GM21786 (cell line): ENCODE measurements at regions not wholly inside any gene's neighbourhood (a gene's known extent, or its start where the extent isn't known, plus 50 kb on each side); places are given as distances from the start of the nearest gene placed in this dataset.

Experiments used
- ATAC-seq: cut with Tn5 transposase; IDR thresholded peaks from one replicate; pipeline ENCODE4 v1.9.1; 2021; ENCODE audit not compliant: unreplicated experiment

GRCh38 chr11:11081288-11081687 is 223.4 kb upstream of the ZBED5 start:
- ATAC-seq = no peak

DNA sequence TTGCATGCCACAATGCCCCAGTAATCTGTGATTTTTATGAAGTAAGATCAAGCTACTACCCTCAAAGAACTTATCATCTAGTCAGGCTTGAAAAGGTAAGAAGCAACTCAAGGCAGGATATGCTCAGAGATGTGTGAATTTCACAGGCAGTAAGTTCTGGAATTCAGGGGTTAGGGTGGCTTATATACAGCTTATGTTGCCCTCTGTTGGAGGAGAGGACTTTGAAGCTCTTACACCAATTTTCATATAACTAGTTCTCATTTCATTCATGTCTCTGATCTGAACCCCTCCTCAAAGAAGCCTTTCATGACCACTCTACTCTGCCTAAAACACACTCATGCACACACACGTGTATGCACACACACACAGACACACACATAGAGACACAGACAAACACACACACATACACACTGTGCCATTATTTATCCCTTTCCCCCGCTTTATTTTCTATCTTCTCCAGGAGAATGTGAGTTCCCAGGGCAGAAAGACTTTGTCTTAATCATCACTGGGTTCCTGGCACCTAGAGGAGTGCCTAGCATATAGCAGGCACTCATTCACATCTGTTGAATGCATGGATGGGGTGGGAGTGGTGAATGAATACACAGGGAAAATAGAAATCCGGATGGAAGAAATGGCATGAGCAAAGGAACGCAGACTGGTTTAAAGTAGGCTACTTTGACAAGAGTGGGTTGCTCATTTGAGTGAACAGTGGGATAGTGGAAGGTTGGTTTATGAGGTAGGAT is 220.7 kb upstream of the ZBED5 start:
- ATAC-seq = no peak

DNA sequence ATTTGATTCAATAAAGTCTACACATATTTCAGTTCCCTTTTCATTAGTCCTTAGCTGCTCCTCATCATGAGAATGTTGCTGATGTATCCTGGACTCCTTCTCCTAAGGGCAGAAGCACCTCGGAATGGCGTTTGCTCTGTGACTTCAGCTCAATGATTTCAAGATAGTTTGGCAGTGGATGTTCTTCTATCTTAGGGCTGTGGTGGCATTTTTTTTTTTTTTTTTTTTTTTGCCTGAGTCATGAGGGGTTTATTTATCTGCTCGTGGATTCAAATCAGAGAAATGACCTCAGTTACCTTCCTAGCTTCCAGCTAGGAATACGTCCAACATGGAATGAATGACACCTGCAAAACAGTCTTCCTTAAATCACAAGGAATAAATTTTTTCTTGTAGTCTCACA is 220.0 kb upstream of the ZBED5 start:
- ATAC-seq = no peak

DNA sequence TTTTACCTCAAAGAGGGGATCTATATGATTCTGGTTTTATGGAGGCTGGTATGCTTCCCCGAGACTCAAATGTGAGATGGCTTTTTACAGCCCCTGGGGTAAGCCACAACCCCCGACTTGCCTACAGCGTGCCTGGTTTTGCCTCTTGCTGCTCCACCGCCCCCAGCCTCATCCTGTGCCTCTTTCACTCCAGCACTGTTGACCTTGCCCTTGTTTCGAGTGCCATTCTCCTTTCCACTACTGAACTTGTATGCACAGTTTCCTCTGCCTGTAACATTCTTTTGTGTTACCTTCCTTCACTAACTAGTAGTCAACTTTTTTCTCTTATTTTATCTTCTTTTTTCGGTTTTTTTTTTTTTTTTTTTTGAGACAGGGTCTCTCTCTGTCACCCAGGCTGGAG is 219.0 kb upstream of the ZBED5 start:
- no peak for ATAC-seq

- no peak for ATAC-seq
These were observed 218.4 kb upstream of the ZBED5 start for GRCh38 chr11:11076276-11076675.

DNA sequence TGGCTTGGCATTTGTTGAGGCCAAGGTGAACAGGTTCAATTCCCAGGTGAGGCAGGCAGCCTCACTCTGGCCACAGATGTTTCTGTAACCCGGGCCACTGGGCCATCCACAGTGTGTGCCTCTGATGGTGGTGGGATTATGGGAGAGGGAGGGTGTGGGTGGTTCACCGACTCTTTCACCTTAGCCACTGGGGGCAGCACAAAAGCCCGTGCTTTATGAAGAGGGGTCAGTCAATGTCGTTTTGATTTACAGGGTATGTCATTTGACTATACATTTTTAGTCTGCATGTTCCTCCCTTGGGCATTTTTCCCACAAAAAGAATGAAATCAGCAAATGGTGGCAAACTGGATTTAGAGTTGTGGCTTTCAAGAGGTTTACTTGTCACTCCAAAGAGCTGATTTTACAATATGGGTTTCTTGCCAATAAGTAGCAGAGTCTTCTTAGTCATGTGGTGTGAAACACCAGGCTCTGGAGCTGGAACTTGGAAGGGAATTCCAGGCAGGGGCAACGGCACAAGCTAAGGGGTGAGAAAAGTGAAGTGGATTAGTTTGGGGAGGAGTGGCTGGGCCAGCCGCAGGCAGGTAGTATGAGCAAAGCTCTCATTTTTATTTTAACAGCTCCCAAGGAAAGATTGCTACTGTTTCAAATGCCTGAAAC is 217.8 kb upstream of the ZBED5 start:
- ATAC-seq = no peak

- ATAC-seq = no peak
These were observed 217.0 kb upstream of the ZBED5 start for GRCh38 chr11:11074686-11075335.

DNA sequence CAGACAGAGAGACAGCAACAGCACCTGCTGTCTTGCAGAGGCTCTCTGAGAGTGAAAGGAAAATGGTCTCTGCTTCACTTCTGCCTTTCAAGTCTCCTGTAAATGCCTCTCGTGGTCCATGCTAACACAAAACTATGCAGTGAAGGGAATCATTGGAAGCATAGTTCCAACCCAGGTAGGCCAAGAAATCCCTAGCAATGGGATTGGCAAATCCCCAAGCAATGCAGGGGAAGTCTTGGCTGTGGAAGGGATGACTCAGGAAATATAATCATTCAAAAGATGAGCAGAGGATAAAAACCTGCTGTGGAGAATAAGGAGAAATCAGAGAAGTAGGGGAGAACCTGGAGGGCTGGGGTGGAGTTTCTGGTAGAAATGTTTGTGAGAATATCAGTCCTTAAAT is 216.1 kb upstream of the ZBED5 start:
- ATAC-seq = no peak

DNA sequence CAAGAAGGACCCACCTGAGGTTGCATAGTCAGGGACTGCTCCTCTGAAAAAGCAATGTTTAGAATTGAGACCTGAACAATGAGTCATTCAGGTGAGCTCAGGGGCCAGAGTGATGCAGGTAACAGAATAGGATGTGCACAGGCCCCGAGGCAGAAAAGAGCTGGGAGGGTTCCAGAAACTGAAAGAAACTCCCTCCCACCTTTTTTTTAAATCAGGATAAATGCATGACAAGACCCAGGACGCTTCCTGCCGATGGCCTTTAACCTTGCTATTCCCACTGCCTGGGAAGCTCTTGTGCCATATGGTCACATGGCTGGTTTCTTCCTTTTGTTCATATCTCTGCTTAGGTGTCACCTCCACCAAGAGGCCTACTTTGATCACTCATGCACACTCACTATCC is 214.2 kb upstream of the ZBED5 start:
- no peak for ATAC-seq

- no peak for ATAC-seq
These were observed 213.6 kb upstream of the ZBED5 start for GRCh38 chr11:11071486-11071885.

- ATAC-seq = no peak
These were observed 213.1 kb upstream of the ZBED5 start for GRCh38 chr11:11070976-11071375.

GRCh38 chr11:11069841-11070835 is 212.3 kb upstream of the ZBED5 start:
- ATAC-seq = no peak

DNA sequence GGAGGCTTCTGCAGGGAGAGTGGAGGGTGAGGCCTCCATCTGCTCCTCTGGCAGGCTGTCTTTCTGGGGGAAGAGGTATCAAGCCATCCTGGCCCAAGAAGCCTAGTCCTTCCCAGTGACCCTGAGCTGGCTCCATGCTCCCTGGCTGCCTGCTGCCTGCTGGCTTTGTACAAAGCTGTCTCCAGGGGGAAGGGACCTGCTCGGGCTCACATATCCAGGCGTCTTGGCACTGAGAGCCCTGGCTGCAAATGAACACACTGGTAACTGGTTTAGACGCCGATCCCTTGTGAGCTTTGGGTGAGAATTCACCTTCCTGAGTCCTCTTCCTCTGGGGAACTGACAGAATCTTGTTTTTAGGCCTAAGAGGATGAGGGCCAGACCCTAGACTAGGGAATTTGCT is 210.3 kb upstream of the ZBED5 start:
- no peak for ATAC-seq

DNA sequence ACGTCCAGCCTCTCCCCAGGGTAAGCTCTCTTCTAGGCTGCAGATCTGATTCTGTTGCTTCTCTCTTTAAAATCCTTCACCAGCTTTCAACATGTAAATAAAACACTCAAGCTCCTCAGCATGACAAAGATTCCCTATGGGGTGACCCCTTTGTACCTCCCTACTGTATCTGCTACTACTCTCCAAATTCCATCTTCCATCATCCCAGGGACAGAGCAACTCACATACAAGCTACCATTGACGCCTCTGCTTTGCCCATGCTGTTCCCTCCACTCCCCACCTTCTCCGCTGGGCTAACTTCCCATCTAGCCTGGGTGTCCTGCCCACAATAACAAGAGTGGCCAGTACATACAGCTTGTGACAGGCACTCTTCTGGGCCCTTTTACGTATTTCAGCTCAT is 207.5 kb upstream of the ZBED5 start:
- ATAC-seq = no peak

DNA sequence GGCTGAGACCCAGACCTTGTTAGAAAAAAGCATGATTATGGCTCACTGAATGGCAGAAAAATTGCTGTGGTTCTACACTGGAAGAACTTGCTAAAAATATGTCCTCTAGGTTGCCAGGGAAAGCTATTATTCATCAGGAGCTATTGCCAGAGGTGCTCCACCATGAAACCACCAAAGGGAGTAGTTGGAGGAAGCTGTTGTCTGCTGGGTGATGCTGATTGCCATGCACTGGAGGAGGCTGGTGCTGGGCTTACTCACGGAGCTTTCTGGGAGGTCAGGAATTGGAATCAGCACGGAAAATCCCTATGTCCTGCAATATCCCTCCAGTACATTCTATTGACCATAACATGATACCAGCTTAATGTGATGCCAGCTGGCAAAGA is 199.6 kb upstream of the ZBED5 start:
- ATAC-seq = no peak

- ATAC-seq = no peak
These were observed 199.1 kb upstream of the ZBED5 start for GRCh38 chr11:11056749-11057471.

DNA sequence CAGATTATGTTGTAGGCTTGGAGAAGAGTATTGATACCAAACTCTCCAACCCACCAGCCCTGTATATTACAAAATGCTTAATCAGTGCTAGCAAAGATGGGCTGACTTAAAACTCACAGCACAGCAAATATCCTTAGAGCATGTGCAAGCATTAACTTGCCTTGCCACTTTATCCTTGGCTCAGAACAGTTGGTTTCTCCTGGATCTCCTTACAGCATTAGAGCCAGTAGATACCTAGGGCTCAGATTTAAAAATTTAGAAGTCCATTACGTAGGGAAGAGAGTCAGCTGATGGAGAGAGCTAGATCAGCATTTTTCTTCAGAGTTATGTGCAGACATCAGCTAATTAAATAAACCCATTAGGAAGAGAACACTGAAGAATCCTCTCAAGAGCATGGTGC is 198.5 kb upstream of the ZBED5 start:
- ATAC-seq = no peak

GRCh38 chr11:11047851-11048610 is 190.2 kb upstream of the ZBED5 start:
- no peak for ATAC-seq

DNA sequence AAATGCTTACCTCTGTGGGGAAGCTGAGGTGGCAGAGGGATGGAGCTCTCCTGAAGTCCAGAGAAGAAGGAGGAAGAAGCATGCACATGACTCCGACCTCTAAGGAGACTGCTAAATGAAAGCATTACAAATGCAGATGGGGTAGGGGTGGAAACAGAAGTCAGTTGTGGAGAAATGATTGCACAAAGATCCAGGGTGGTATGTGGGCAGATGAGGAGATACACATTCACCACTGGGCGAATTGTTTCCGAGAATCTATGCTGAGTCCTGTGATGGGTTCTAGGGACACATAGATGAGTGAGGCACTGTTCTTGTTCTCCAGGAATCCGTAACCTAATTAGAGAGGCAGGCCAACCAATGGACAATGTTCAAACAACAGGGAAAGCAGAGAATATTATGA is 188.9 kb upstream of the ZBED5 start:
- ATAC-seq = no peak
